B cell (primary cell): ENCODE measurements at regions not wholly inside any gene's neighbourhood (a gene's known extent, or its start where the extent isn't known, plus 50 kb on each side); places are given as distances from the start of the nearest gene placed in this dataset.

Experiments
- EZH2 ChIP-seq: IDR thresholded peaks from 2 replicates; pipeline ENCODE4 v1.6.1; 2012; ENCODE audit warnings: borderline replicate concordance, low read depth, mild to moderate bottlenecking, moderate library complexity, low read length; ENCODE audit not compliant: insufficient read depth, poor library complexity, severe bottlenecking
- TF ChIP-seq, protein P1 (sequence below): fragments of 200-600 bp; IDR thresholded peaks from one replicate; pipeline ENCODE4 v1.8.0; 2022; ENCODE audit warnings: antibody characterized with exemption, mild to moderate bottlenecking

DNA sequence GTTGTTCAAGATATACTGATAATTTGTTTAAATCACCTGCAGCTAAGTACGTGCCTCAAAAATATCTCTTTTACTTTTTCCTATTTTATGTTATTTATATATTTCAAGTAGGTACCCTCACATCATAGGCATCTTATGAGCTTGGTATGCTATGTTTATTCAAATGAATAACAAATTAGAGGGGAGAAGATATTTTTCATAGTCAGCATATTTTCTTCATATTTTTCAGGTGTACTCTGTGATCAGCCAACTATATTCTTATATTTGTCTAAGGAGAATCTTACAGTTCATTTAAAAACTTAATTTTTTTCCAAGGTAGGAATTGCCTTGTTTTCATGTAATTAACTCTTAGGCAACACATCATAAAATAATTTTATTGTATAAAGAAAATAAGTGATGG, 421.1 kb upstream of the GRM7 start:
- TF ChIP-seq, protein P1, sequence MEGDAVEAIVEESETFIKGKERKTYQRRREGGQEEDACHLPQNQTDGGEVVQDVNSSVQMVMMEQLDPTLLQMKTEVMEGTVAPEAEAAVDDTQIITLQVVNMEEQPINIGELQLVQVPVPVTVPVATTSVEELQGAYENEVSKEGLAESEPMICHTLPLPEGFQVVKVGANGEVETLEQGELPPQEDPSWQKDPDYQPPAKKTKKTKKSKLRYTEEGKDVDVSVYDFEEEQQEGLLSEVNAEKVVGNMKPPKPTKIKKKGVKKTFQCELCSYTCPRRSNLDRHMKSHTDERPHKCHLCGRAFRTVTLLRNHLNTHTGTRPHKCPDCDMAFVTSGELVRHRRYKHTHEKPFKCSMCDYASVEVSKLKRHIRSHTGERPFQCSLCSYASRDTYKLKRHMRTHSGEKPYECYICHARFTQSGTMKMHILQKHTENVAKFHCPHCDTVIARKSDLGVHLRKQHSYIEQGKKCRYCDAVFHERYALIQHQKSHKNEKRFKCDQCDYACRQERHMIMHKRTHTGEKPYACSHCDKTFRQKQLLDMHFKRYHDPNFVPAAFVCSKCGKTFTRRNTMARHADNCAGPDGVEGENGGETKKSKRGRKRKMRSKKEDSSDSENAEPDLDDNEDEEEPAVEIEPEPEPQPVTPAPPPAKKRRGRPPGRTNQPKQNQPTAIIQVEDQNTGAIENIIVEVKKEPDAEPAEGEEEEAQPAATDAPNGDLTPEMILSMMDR, result no peak
- no peak for TF ChIP-seq EZH2
